GM06990 (cell line): ENCODE measurements at regions not wholly inside any gene's neighbourhood (a gene's known extent, or its start where the extent isn't known, plus 50 kb on each side); places are given as distances from the start of the nearest gene placed in this dataset.

Experiments used
- DNase-seq: peaks from one replicate; pipeline ENCODE4 v3.0.0-alpha.2; 2011; ENCODE audit not compliant: insufficient read length; ENCODE audit errors: extremely low read depth
- H3K27me3 ChIP-seq: replicated peaks from 2 replicates; pipeline ENCODE4 v1.6.0; 2011; ENCODE audit warnings: low read length; ENCODE audit not compliant: control insufficient read depth, insufficient read depth
- H3K36me3 ChIP-seq: 2 replicates; pipeline ENCODE4 v1.5.1; 2011; ENCODE audit warnings: low read length; ENCODE audit not compliant: control insufficient read depth, insufficient read depth
- H3K4me3 ChIP-seq: replicated peaks from 2 replicates; pipeline ENCODE4 v1.5.1; 2011; ENCODE audit warnings: low read depth, mild to moderate bottlenecking, control low read depth, low read length
- TF ChIP-seq, protein P1 (sequence below): IDR thresholded peaks from 2 replicates; pipeline ENCODE4 v1.5.1; 2011; ENCODE audit warnings: low read length, control low read depth, mild to moderate bottlenecking, inconsistent platforms; ENCODE audit not compliant: insufficient read depth, poor library complexity, severe bottlenecking

- Histone ChIP-seq H3K36me3 (no peaks in the 10 kb centered on the region), H3K27me3 (no peaks in the 10 kb centered on the region), H3K4me3 (no peak overlapping the region)
- DNase-seq = no peak
- TF ChIP-seq, protein P1, sequence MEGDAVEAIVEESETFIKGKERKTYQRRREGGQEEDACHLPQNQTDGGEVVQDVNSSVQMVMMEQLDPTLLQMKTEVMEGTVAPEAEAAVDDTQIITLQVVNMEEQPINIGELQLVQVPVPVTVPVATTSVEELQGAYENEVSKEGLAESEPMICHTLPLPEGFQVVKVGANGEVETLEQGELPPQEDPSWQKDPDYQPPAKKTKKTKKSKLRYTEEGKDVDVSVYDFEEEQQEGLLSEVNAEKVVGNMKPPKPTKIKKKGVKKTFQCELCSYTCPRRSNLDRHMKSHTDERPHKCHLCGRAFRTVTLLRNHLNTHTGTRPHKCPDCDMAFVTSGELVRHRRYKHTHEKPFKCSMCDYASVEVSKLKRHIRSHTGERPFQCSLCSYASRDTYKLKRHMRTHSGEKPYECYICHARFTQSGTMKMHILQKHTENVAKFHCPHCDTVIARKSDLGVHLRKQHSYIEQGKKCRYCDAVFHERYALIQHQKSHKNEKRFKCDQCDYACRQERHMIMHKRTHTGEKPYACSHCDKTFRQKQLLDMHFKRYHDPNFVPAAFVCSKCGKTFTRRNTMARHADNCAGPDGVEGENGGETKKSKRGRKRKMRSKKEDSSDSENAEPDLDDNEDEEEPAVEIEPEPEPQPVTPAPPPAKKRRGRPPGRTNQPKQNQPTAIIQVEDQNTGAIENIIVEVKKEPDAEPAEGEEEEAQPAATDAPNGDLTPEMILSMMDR = no peak
Measured at GRCh38 chr3:117286488-117286887, 576.9 kb downstream of the TUSC7 start.

DNA sequence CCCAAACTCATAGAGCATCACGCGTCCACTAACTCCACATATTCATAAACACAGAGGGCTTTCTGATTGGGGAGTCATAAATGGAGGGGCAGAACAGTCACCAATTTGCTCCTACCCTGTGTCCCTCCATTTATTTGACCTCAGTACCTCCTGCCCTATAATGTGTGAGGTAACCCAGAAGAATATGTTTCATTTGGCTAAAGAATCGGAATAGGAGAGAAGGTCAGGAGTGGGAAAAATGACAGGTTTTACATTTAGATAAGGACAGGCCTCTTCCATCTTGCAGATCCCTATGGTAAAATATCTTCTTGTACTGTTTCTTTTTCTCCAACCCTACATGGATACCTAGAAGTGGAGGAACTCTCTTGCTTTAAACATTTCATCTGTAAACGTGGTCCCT lies 578.0 kb downstream of the TUSC7 start:
- H3K27me3 ChIP-seq = no peaks in the 10 kb centered on the region
- no peak overlapping the region for H3K4me3 ChIP-seq
- no peaks in the 10 kb centered on the region for H3K36me3 ChIP-seq
- TF ChIP-seq, protein P1 = no peak
- DNase-seq = no peak

- Histone ChIP-seq H3K36me3 (no peaks in the 10 kb centered on the region), H3K27me3 (no peaks in the 10 kb centered on the region), H3K4me3 (no peak overlapping the region)
- DNase-seq = no peak
- TF ChIP-seq, protein P1 = no peak
Measured at GRCh38 chr3:117291476-117291875, 581.9 kb downstream of the TUSC7 start.

DNA sequence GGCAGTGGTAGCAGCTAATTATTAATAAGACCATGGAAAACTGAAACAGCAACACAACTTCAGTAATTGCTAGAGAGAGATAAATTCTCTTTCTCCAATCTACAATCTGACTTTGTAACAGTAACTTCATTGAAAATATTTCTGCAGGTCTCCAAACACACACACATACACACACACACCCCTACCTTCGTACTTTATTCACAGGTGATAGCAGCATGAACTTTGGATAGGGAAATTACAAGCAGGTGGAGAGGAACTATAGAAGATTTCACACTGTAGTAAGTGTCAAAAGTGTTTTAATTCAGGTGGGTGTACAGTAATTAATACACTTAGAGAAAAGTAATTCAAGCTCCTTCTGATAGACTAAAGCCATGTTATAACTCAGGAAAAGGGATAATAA lies 587.5 kb downstream of the TUSC7 start:
- H3K27me3 ChIP-seq = no peaks in the 10 kb centered on the region
- TF ChIP-seq, protein P1 = no peak
- no peak overlapping the region for H3K4me3 ChIP-seq
- no peak for DNase-seq
- no peaks in the 10 kb centered on the region for H3K36me3 ChIP-seq

- H3K36me3 ChIP-seq = no peaks in the 10 kb centered on the region
- no peak overlapping the region for H3K4me3 ChIP-seq
- DNase-seq = no peak
- H3K27me3 ChIP-seq = no peaks in the 10 kb centered on the region
- TF ChIP-seq, protein P1 = no peak
Measured at GRCh38 chr3:117297541-117297940, 588.0 kb downstream of the TUSC7 start.

DNA sequence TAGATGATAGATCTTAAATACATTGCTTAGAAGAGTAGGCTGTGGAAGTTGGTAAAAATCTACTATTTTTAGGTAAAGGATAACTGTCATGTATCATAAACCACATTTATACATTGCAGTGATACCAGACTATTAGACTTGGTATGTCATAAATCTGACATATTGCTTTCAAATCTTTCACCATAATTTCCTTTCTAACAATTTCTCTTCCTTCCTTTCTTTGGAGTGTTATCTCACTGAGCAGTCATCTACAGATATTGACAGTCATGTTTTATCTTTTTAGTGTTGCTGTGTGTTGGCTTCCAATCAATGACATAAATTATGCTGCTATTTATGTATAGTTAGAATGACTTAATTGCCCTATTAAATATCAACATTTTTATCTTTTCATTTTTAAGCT lies 588.7 kb downstream of the TUSC7 start:
- no peak for DNase-seq
- no peaks in the 10 kb centered on the region for H3K36me3 ChIP-seq
- TF ChIP-seq, protein P1 = no peak
- H3K4me3 ChIP-seq = no peak overlapping the region
- H3K27me3 ChIP-seq = no peaks in the 10 kb centered on the region
